Type B pancreatic cell (in vitro differentiated cells): ENCODE measurements at regions not wholly inside any gene's neighbourhood (a gene's known extent, or its start where the extent isn't known, plus 50 kb on each side); places are given as distances from the start of the nearest gene placed in this dataset.

ENCODE experiments used
- DNase-seq: peaks from one replicate; pipeline ENCODE4 v3.0.0; 2021; ENCODE audit warnings: mixed read lengths; ENCODE audit not compliant: unreplicated experiment; ENCODE audit errors: extremely low spot score
- H3K27ac Mint-ChIP-seq: 2 replicates; pipeline ENCODE4 v1.8.0; 2021; ENCODE audit warnings: mild to moderate bottlenecking, mixed read lengths
- H3K27me3 Mint-ChIP-seq: 2 replicates; pipeline ENCODE4 v1.8.0; 2021; ENCODE audit warnings: mixed read lengths
- H3K36me3 Mint-ChIP-seq: 2 replicates; pipeline ENCODE4 v1.8.0; 2021; ENCODE audit warnings: mixed read lengths
- H3K4me1 Mint-ChIP-seq: one replicate; pipeline ENCODE4 v1.8.0; 2021; ENCODE audit warnings: mixed read lengths; ENCODE audit not compliant: unreplicated experiment
- H3K4me3 Mint-ChIP-seq: 2 replicates; pipeline ENCODE4 v1.8.0; 2021; ENCODE audit warnings: mild to moderate bottlenecking, mixed read lengths
- H3K9me3 Mint-ChIP-seq: 2 replicates; pipeline ENCODE4 v1.8.0; 2021; ENCODE audit warnings: mixed read lengths
- TF ChIP-seq, protein P1 (sequence below): fragments of 200-600 bp; sonication (generic); conservative IDR thresholded peaks from 2 replicates; pipeline ENCODE4 v1.5.0; 2021; ENCODE audit warnings: antibody characterized with exemption, mild to moderate bottlenecking

- DNase-seq = no peak
- TF ChIP-seq, protein P1, sequence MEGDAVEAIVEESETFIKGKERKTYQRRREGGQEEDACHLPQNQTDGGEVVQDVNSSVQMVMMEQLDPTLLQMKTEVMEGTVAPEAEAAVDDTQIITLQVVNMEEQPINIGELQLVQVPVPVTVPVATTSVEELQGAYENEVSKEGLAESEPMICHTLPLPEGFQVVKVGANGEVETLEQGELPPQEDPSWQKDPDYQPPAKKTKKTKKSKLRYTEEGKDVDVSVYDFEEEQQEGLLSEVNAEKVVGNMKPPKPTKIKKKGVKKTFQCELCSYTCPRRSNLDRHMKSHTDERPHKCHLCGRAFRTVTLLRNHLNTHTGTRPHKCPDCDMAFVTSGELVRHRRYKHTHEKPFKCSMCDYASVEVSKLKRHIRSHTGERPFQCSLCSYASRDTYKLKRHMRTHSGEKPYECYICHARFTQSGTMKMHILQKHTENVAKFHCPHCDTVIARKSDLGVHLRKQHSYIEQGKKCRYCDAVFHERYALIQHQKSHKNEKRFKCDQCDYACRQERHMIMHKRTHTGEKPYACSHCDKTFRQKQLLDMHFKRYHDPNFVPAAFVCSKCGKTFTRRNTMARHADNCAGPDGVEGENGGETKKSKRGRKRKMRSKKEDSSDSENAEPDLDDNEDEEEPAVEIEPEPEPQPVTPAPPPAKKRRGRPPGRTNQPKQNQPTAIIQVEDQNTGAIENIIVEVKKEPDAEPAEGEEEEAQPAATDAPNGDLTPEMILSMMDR = no peak
- no peaks in the 10 kb centered on the region for H3K4me1 Mint-ChIP-seq
Observed at GRCh38 chr11:119472856-119473222, 49.9 kb upstream of the THY1 start.

More at GRCh38 chr11:119472856-119473222, 49.9 kb upstream of the THY1 start:
- Mint-ChIP-seq H3K9me3 (no peaks in the 10 kb centered on the region), H3K27ac (no peak overlapping the region), H3K27me3 (peaks cover 20% of the 10 kb centered on the region), H3K36me3 (no peaks in the 10 kb centered on the region), H3K4me3 (no peak overlapping the region)
